Endothelial cell (in vitro differentiated cells): ENCODE measurements at regions not wholly inside any gene's neighbourhood (a gene's known extent, or its start where the extent isn't known, plus 50 kb on each side); places are given as distances from the start of the nearest gene placed in this dataset.

Experiments
- DNase-seq: peaks from one replicate; pipeline ENCODE4 v3.0.0; 2021; ENCODE audit warnings: low spot score
- H3K27ac Mint-ChIP-seq: one replicate; pipeline ENCODE4 v1.8.0; 2021; ENCODE audit warnings: mixed read lengths, inconsistent platforms; ENCODE audit not compliant: unreplicated experiment
- H3K27me3 Mint-ChIP-seq: one replicate; pipeline ENCODE4 v1.8.0; 2021; ENCODE audit warnings: mild to moderate bottlenecking, moderate library complexity, mixed read lengths, inconsistent platforms; ENCODE audit not compliant: unreplicated experiment
- H3K36me3 Mint-ChIP-seq: one replicate; pipeline ENCODE4 v1.8.0; 2021; ENCODE audit warnings: mild to moderate bottlenecking, low read depth, mixed read lengths, inconsistent platforms; ENCODE audit not compliant: unreplicated experiment
- H3K4me1 Mint-ChIP-seq: one replicate; pipeline ENCODE4 v1.8.0; 2021; ENCODE audit warnings: mild to moderate bottlenecking, mixed read lengths, inconsistent platforms; ENCODE audit not compliant: unreplicated experiment
- H3K4me3 Mint-ChIP-seq: one replicate; pipeline ENCODE4 v1.8.0; 2021; ENCODE audit warnings: mild to moderate bottlenecking, mixed read lengths, inconsistent platforms; ENCODE audit not compliant: unreplicated experiment
- H3K9me3 Mint-ChIP-seq: one replicate; pipeline ENCODE4 v1.8.0; 2021; ENCODE audit warnings: mixed read lengths, inconsistent platforms; ENCODE audit not compliant: unreplicated experiment
- TF ChIP-seq, protein P1 (sequence below): fragments of 200-600 bp; sonication (generic); IDR thresholded peaks from one replicate; pipeline ENCODE4 v1.5.0; 2021; ENCODE audit warnings: antibody characterized with exemption; ENCODE audit not compliant: unreplicated experiment

DNA sequence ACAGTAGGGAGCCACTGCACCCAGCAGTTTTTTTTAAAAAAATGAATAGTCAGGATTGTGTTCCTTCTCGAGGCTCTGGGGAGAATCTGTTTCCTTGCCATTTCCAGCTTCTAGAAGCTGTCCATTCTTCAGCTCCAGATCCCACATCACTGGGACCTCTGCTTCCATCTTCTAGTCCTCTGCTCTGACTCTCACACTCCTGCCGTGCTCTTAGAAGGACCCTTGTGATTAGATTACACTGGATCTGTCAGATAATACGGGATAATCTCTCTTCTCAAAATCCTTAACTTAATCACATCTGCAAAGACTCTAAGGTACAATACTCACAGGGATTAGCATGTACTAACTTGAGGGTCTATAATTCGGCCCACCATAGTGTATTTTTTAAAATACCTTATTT lies 158.9 kb upstream of the SP4 start:
- no peak for DNase-seq
- TF ChIP-seq, protein P1, sequence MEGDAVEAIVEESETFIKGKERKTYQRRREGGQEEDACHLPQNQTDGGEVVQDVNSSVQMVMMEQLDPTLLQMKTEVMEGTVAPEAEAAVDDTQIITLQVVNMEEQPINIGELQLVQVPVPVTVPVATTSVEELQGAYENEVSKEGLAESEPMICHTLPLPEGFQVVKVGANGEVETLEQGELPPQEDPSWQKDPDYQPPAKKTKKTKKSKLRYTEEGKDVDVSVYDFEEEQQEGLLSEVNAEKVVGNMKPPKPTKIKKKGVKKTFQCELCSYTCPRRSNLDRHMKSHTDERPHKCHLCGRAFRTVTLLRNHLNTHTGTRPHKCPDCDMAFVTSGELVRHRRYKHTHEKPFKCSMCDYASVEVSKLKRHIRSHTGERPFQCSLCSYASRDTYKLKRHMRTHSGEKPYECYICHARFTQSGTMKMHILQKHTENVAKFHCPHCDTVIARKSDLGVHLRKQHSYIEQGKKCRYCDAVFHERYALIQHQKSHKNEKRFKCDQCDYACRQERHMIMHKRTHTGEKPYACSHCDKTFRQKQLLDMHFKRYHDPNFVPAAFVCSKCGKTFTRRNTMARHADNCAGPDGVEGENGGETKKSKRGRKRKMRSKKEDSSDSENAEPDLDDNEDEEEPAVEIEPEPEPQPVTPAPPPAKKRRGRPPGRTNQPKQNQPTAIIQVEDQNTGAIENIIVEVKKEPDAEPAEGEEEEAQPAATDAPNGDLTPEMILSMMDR = no peak
- no peak overlapping the region for H3K27ac Mint-ChIP-seq
- H3K4me3 Mint-ChIP-seq = no peak overlapping the region
- no peaks in the 10 kb centered on the region for H3K4me1 Mint-ChIP-seq
- H3K36me3 Mint-ChIP-seq = no peaks in the 10 kb centered on the region
- H3K27me3 Mint-ChIP-seq = no peaks in the 10 kb centered on the region
- no peaks in the 10 kb centered on the region for H3K9me3 Mint-ChIP-seq

DNA sequence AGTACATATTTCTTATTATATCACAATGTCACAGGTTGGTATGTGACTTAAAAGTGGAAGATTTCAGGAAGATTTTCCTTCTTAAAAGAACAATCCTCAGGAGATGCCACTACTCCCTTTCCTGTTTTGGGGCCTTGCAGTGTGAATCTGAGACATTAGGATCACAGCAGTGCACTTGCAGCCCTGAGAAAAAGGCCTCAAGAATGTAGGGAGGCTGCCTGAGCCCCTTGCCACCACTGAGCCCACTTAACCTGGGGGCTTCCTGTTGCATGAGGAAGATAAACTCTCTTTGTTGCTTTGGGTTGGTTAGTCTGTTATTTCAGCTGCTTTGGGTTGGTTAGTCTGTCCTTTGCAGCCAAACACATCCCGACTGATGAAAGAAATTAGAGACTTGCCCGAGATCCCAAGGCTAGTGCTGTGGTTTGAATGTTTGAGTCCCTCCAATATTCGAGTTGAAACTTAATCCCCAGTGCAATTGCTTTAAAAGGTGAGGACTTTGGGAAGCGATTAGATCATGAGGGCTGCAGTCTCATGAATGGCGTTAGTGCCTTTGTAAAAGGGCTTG lies 151.3 kb upstream of the SP4 start:
- Mint-ChIP-seq H3K27me3 (no peaks in the 10 kb centered on the region), H3K36me3 (no peaks in the 10 kb centered on the region), H3K4me3 (no peak overlapping the region), H3K9me3 (no peaks in the 10 kb centered on the region), H3K4me1 (peaks cover 8% of the 10 kb centered on the region), H3K27ac (peak overlapping the region; percentile 87)
- TF ChIP-seq, protein P1 = no peak
- DNase-seq = peak; percentile 17

DNA sequence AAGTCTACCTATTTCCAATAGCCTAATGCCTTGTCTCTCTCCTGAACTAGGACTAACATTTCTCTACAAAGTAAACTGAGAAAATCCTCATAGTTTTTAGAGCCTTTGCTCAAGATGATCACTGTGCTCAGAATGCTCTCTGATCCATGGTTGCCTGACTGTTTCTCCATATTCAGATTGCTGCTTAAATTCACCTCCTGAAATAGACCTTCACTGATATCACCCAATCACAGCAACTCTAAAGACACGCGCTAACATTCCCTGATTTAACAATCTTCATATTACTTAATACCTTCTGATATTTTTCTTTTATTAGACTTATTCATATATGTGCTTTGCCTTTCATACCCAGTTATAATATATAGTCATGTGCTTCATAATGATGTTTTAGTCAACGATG lies 148.9 kb upstream of the SP4 start:
- H3K27me3 Mint-ChIP-seq = no peaks in the 10 kb centered on the region
- no peak overlapping the region for H3K4me3 Mint-ChIP-seq
- no peak for DNase-seq
- TF ChIP-seq, protein P1 = no peak
- H3K4me1 Mint-ChIP-seq = peaks cover 8% of the 10 kb centered on the region
- H3K27ac Mint-ChIP-seq = no peak overlapping the region
- H3K36me3 Mint-ChIP-seq = no peaks in the 10 kb centered on the region
- no peaks in the 10 kb centered on the region for H3K9me3 Mint-ChIP-seq

DNA sequence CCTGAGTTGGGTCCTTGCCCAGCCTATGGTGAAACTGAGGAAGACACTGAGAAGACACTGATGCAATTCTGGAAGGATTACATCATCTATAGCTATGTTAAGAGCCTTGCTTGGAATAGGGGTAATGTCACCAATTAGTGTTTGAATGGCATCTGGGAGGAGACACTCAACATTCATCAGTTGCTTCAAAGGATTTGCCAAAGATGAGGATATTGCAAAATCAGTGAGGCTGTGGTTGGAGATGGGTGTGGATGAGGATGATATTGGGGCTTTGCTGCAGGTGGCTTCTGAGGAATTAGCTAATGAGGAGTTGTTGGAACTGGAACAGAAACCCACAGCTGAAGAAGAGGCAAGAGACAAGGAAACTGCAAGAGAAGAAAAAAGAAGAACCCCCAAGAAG lies 146.7 kb upstream of the SP4 start:
- no peaks in the 10 kb centered on the region for H3K9me3 Mint-ChIP-seq
- TF ChIP-seq, protein P1 = no peak
- no peaks in the 10 kb centered on the region for H3K27me3 Mint-ChIP-seq
- H3K4me3 Mint-ChIP-seq = no peak overlapping the region
- H3K4me1 Mint-ChIP-seq = peaks cover 7% of the 10 kb centered on the region
- DNase-seq = no peak
- no peaks in the 10 kb centered on the region for H3K36me3 Mint-ChIP-seq
- no peak overlapping the region for H3K27ac Mint-ChIP-seq

GRCh38 chr7:21293771-21294170 lies 134.1 kb upstream of the SP4 start:
- no peaks in the 10 kb centered on the region for H3K27me3 Mint-ChIP-seq
- H3K27ac Mint-ChIP-seq = no peak overlapping the region
- H3K4me3 Mint-ChIP-seq = no peak overlapping the region
- H3K9me3 Mint-ChIP-seq = no peaks in the 10 kb centered on the region
- no peaks in the 10 kb centered on the region for H3K36me3 Mint-ChIP-seq
- TF ChIP-seq, protein P1 = no peak
- DNase-seq = no peak
- H3K4me1 Mint-ChIP-seq = no peaks in the 10 kb centered on the region
